ENCODE measurements at regions not wholly inside any gene's neighbourhood (a gene's known extent, or its start where the extent isn't known, plus 50 kb on each side); places are given as distances from the start of the nearest gene placed in this dataset.
"Not testable (repeated sequence)": the region's sequence is repeated elsewhere in the genome, so short reads cannot be mapped to it uniquely, and the experiment has no call there.

DNA sequence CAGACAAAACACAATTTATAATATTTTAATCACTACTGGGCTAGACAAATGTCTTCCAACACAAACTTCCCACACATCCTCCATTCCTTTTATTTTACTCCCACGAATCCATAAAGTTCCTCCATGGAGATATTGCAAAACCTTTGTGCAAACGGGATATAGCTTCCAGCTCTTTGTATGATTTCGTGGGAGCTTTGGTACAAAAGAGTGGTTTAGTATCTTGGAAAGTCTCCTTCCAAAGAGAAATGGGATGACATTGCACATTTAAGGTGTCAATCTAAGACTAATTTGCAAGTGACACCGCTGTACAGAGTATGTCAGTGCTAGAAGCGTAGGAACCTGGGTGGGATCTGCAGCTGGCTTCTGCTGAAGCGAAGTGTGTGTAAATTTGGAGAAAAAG is 455.2 kb upstream of the RUNX1 start:
- Histone ChIP-seq H3K4me1 (ENCODE audit: low read length) (no peaks in the 10 kb centered on the region), H3K9ac (ENCODE audit: low read length) (no peak overlapping the region), H3K4me3 (ENCODE audit: low read length) (no peak overlapping the region), H3K27ac (ENCODE audit: low read length) (no peak overlapping the region), H3K79me2 (ENCODE audit: low read length) (no peaks in the 10 kb centered on the region), H3K9me2 (replicated peaks; ENCODE audit: insufficient read depth, low read length) (0 out of 2 replicates have a peak, but pooled peaks cover 2% of the 10 kb centered on the region), H3K9me3 (ENCODE audit: low read length) (no peaks in the 10 kb centered on the region), H3K36me3 (ENCODE audit: insufficient read depth, low read length) (no peaks in the 10 kb centered on the region), H3K27me3 (ENCODE audit: low read length) (no peaks in the 10 kb centered on the region), H3K4me2 (ENCODE audit: low read depth, low read length, poor library complexity, severe bottlenecking) (no peak overlapping the region), H2AFZ (ENCODE audit: low read length) (no peak overlapping the region), H4K20me1 (ENCODE audit: insufficient read depth, low read depth, low read length) (no peaks in the 10 kb centered on the region)
- DNase-seq: no peak

- H3K9ac ChIP-seq (ENCODE audit: low read length): no peak overlapping the region
- DNase-seq: no peak
- H3K27ac ChIP-seq (ENCODE audit: low read length): no peak overlapping the region
- no peaks in the 10 kb centered on the region for H3K27me3 ChIP-seq (ENCODE audit: low read length)
- H3K9me2 ChIP-seq (replicated peaks; ENCODE audit: insufficient read depth, low read length): 0 out of 2 replicates have a peak, but pooled peaks cover 2% of the 10 kb centered on the region
- H3K79me2 ChIP-seq (ENCODE audit: low read length): no peaks in the 10 kb centered on the region
- no peaks in the 10 kb centered on the region for H3K4me1 ChIP-seq (ENCODE audit: low read length)
- no peak overlapping the region for H3K4me2 ChIP-seq (ENCODE audit: low read depth, low read length, poor library complexity, severe bottlenecking)
- no peak overlapping the region for H3K4me3 ChIP-seq (ENCODE audit: low read length)
- no peaks in the 10 kb centered on the region for H3K36me3 ChIP-seq (ENCODE audit: insufficient read depth, low read length)
- H4K20me1 ChIP-seq (ENCODE audit: insufficient read depth, low read depth, low read length): no peaks in the 10 kb centered on the region
- no peaks in the 10 kb centered on the region for H3K9me3 ChIP-seq (ENCODE audit: low read length)
- H2AFZ ChIP-seq (ENCODE audit: low read length): no peak overlapping the region
These were observed 454.6 kb upstream of the RUNX1 start for GRCh38 chr21:35503671-35504070.

GRCh38 chr21:35502821-35503220 is 453.7 kb upstream of the RUNX1 start:
- no peaks in the 10 kb centered on the region for H4K20me1 ChIP-seq (ENCODE audit: insufficient read depth, low read depth, low read length)
- no peak overlapping the region for H3K4me3 ChIP-seq (ENCODE audit: low read length)
- H3K27ac ChIP-seq (ENCODE audit: low read length): no peak overlapping the region
- no peak for DNase-seq
- 0 out of 2 replicates have a peak, but pooled peaks cover 2% of the 10 kb centered on the region for H3K9me2 ChIP-seq (replicated peaks; ENCODE audit: insufficient read depth, low read length)
- no peaks in the 10 kb centered on the region for H3K9me3 ChIP-seq (ENCODE audit: low read length)
- no peak overlapping the region for H3K9ac ChIP-seq (ENCODE audit: low read length)
- H3K36me3 ChIP-seq (ENCODE audit: insufficient read depth, low read length): no peaks in the 10 kb centered on the region
- no peaks in the 10 kb centered on the region for H3K79me2 ChIP-seq (ENCODE audit: low read length)
- no peaks in the 10 kb centered on the region for H3K27me3 ChIP-seq (ENCODE audit: low read length)
- no peak overlapping the region for H3K4me2 ChIP-seq (ENCODE audit: low read depth, low read length, poor library complexity, severe bottlenecking)
- no peaks in the 10 kb centered on the region for H3K4me1 ChIP-seq (ENCODE audit: low read length)
- no peak overlapping the region for H2AFZ ChIP-seq (ENCODE audit: low read length)

GRCh38 chr21:35497522-35497921 is 448.4 kb upstream of the RUNX1 start:
- H3K9me2 ChIP-seq (replicated peaks; ENCODE audit: insufficient read depth, low read length); H3K4me1 ChIP-seq (ENCODE audit: low read length); H3K27me3 ChIP-seq (ENCODE audit: low read length); H2AFZ ChIP-seq (ENCODE audit: low read length); H3K27ac ChIP-seq (ENCODE audit: low read length); DNase-seq; H4K20me1 ChIP-seq (ENCODE audit: insufficient read depth, low read depth, low read length); H3K4me3 ChIP-seq (ENCODE audit: low read length); H3K9ac ChIP-seq (ENCODE audit: low read length); H3K36me3 ChIP-seq (ENCODE audit: insufficient read depth, low read length); H3K9me3 ChIP-seq (ENCODE audit: low read length); H3K4me2 ChIP-seq (ENCODE audit: low read depth, low read length, poor library complexity, severe bottlenecking); H3K79me2 ChIP-seq (ENCODE audit: low read length): not testable (repeated sequence)

GRCh38 chr21:35491920-35492678 is 443.0 kb upstream of the RUNX1 start:
- Histone ChIP-seq H3K4me3 (ENCODE audit: low read length) (no peak overlapping the region), H3K4me2 (ENCODE audit: low read depth, low read length, poor library complexity, severe bottlenecking) (no peak overlapping the region), H3K27me3 (ENCODE audit: low read length) (no peaks in the 10 kb centered on the region), H3K36me3 (ENCODE audit: insufficient read depth, low read length) (no peaks in the 10 kb centered on the region), H3K4me1 (ENCODE audit: low read length) (no peaks in the 10 kb centered on the region), H3K27ac (ENCODE audit: low read length) (no peak overlapping the region), H3K9ac (ENCODE audit: low read length) (no peak overlapping the region), H3K9me2 (replicated peaks; ENCODE audit: insufficient read depth, low read length) (no peaks in the 10 kb centered on the region; the same call in 1 of the 2 replicates), H4K20me1 (ENCODE audit: insufficient read depth, low read depth, low read length) (no peaks in the 10 kb centered on the region), H2AFZ (ENCODE audit: low read length) (no peak overlapping the region), H3K9me3 (ENCODE audit: low read length) (no peaks in the 10 kb centered on the region), H3K79me2 (ENCODE audit: low read length) (no peaks in the 10 kb centered on the region)
- no peak for DNase-seq

GRCh38 chr21:35491114-35491513 is 442.0 kb upstream of the RUNX1 start:
- no peaks in the 10 kb centered on the region for H3K9me3 ChIP-seq (ENCODE audit: low read length)
- H3K27ac ChIP-seq (ENCODE audit: low read length): no peak overlapping the region
- no peaks in the 10 kb centered on the region; the same call in 1 of the 2 replicates for H3K9me2 ChIP-seq (replicated peaks; ENCODE audit: insufficient read depth, low read length)
- H3K79me2 ChIP-seq (ENCODE audit: low read length): no peaks in the 10 kb centered on the region
- no peak overlapping the region for H3K9ac ChIP-seq (ENCODE audit: low read length)
- no peaks in the 10 kb centered on the region for H3K36me3 ChIP-seq (ENCODE audit: insufficient read depth, low read length)
- no peaks in the 10 kb centered on the region for H3K4me1 ChIP-seq (ENCODE audit: low read length)
- no peak for DNase-seq
- H4K20me1 ChIP-seq (ENCODE audit: insufficient read depth, low read depth, low read length): no peaks in the 10 kb centered on the region
- no peak overlapping the region for H2AFZ ChIP-seq (ENCODE audit: low read length)
- H3K4me2 ChIP-seq (ENCODE audit: low read depth, low read length, poor library complexity, severe bottlenecking): no peak overlapping the region
- no peaks in the 10 kb centered on the region for H3K27me3 ChIP-seq (ENCODE audit: low read length)
- H3K4me3 ChIP-seq (ENCODE audit: low read length): no peak overlapping the region

- H3K36me3 ChIP-seq (ENCODE audit: insufficient read depth, low read length): no peaks in the 10 kb centered on the region
- no peaks in the 10 kb centered on the region; the same call in 1 of the 2 replicates for H3K9me2 ChIP-seq (replicated peaks; ENCODE audit: insufficient read depth, low read length)
- no peaks in the 10 kb centered on the region for H3K79me2 ChIP-seq (ENCODE audit: low read length)
- no peak overlapping the region for H3K4me2 ChIP-seq (ENCODE audit: low read depth, low read length, poor library complexity, severe bottlenecking)
- no peaks in the 10 kb centered on the region for H3K27me3 ChIP-seq (ENCODE audit: low read length)
- no peaks in the 10 kb centered on the region for H3K4me1 ChIP-seq (ENCODE audit: low read length)
- no peak overlapping the region for H2AFZ ChIP-seq (ENCODE audit: low read length)
- H4K20me1 ChIP-seq (ENCODE audit: insufficient read depth, low read depth, low read length): no peaks in the 10 kb centered on the region
- no peak overlapping the region for H3K27ac ChIP-seq (ENCODE audit: low read length)
- no peak for DNase-seq
- H3K9ac ChIP-seq (ENCODE audit: low read length): no peak overlapping the region
- H3K4me3 ChIP-seq (ENCODE audit: low read length): no peak overlapping the region
- no peaks in the 10 kb centered on the region for H3K9me3 ChIP-seq (ENCODE audit: low read length)
These were observed 440.4 kb upstream of the RUNX1 start for GRCh38 chr21:35489389-35489980.

GRCh38 chr21:35488946-35489345 is 439.8 kb upstream of the RUNX1 start:
- Histone ChIP-seq H3K27me3 (ENCODE audit: low read length) (no peaks in the 10 kb centered on the region), H2AFZ (ENCODE audit: low read length) (no peak overlapping the region), H4K20me1 (ENCODE audit: insufficient read depth, low read depth, low read length) (no peaks in the 10 kb centered on the region), H3K9me3 (ENCODE audit: low read length) (no peaks in the 10 kb centered on the region), H3K4me3 (ENCODE audit: low read length) (no peak overlapping the region), H3K27ac (ENCODE audit: low read length) (no peak overlapping the region), H3K36me3 (ENCODE audit: insufficient read depth, low read length) (no peaks in the 10 kb centered on the region), H3K4me1 (ENCODE audit: low read length) (no peaks in the 10 kb centered on the region), H3K4me2 (ENCODE audit: low read depth, low read length, poor library complexity, severe bottlenecking) (no peak overlapping the region), H3K79me2 (ENCODE audit: low read length) (no peaks in the 10 kb centered on the region), H3K9ac (ENCODE audit: low read length) (no peak overlapping the region), H3K9me2 (replicated peaks; ENCODE audit: insufficient read depth, low read length) (no peaks in the 10 kb centered on the region; the same call in 1 of the 2 replicates)
- DNase-seq: no peak
